SU-DHL-6 (cell line): ENCODE measurements at regions not wholly inside any gene's neighbourhood (a gene's known extent, or its start where the extent isn't known, plus 50 kb on each side); places are given as distances from the start of the nearest gene placed in this dataset.

Source experiments
- H2AFZ ChIP-seq: fragments of 200-600 bp; sonication (generic); 2 replicates; pipeline ENCODE4 v1.6.1; 2014; ENCODE audit warnings: low read depth, mild to moderate bottlenecking, moderate library complexity, mixed read lengths, antibody characterized with exemption, low read length; ENCODE audit not compliant: severe bottlenecking
- H3F3A ChIP-seq: fragments of 200-600 bp; shearing (Covaris generic); 2 replicates; pipeline ENCODE4 v1.6.0; 2016; ENCODE audit warnings: antibody characterized with exemption, mild to moderate bottlenecking; ENCODE audit not compliant: insufficient read depth
- H3K27ac ChIP-seq: fragments of 200-600 bp; sonication (generic); 2 replicates; pipeline ENCODE4 v1.5.1; 2016; ENCODE audit warnings: low read depth, mild to moderate bottlenecking, low read length, moderate library complexity, mixed read lengths
- H3K27me3 ChIP-seq: fragments of 200-600 bp; sonication (generic), shearing (Covaris generic); 2 replicates; pipeline ENCODE4 v1.6.0; 2014; ENCODE audit warnings: mild to moderate bottlenecking, low read length
- H3K36me3 ChIP-seq: fragments of 200-600 bp; sonication (generic); 2 replicates; pipeline ENCODE4 v1.6.1; 2014; ENCODE audit warnings: mild to moderate bottlenecking, low read length, mixed read lengths
- H3K4me2 ChIP-seq: fragments of 300-600, 200-600 bp; shearing (Covaris generic), sonication (generic); 2 replicates; pipeline ENCODE4 v1.6.0; 2014; ENCODE audit warnings: low read length, low read depth, mild to moderate bottlenecking; ENCODE audit not compliant: poor library complexity, severe bottlenecking
- H3K4me3 ChIP-seq: fragments of 200-600 bp; sonication (generic); 2 replicates; pipeline ENCODE4 v1.5.1; 2014; ENCODE audit warnings: antibody characterized with exemption, low read length, mild to moderate bottlenecking, mixed read lengths; ENCODE audit not compliant: insufficient read depth, poor library complexity, severe bottlenecking
- H3K79me2 ChIP-seq: fragments of 200-600 bp; sonication (generic); 2 replicates; pipeline ENCODE4 v1.6.1; 2014; ENCODE audit warnings: mild to moderate bottlenecking, low read length, moderate library complexity; ENCODE audit not compliant: insufficient read depth
- H3K9ac ChIP-seq: fragments of 200-600 bp; sonication (generic); 2 replicates; pipeline ENCODE4 v1.7.0; 2014; ENCODE audit warnings: mild to moderate bottlenecking, low read length
- H3K9me2 ChIP-seq: fragments of 200-600 bp; sonication (generic); replicated peaks from 2 replicates; pipeline ENCODE4 v1.6.1; 2014; ENCODE audit warnings: low read length; ENCODE audit not compliant: insufficient read depth
- H3K9me3 ChIP-seq: fragments of 200-600 bp; sonication (generic); 2 replicates; pipeline ENCODE4 v1.6.1; 2014; ENCODE audit warnings: low read length, mixed read lengths; ENCODE audit not compliant: insufficient read depth
- H4K20me1 ChIP-seq: fragments of 200-600 bp; sonication (generic); 2 replicates; pipeline ENCODE4 v1.6.1; 2014; ENCODE audit warnings: low read depth, mild to moderate bottlenecking, antibody characterized with exemption, low read length, moderate library complexity, mixed read lengths
- CTCF ChIP-seq: fragments of 200-600 bp; sonication (generic); IDR thresholded peaks from one replicate; pipeline ENCODE4 v1.5.1; 2017; ENCODE audit warnings: antibody characterized with exemption, mild to moderate bottlenecking, low read length, moderate library complexity; ENCODE audit not compliant: insufficient read depth, poor library complexity, severe bottlenecking
- EZH2phosphoT487 ChIP-seq: fragments of 200-600 bp; sonication (generic), shearing (Covaris generic); conservative IDR thresholded peaks from 2 replicates; pipeline ENCODE4 v1.6.1; 2018; ENCODE audit warnings: mild to moderate bottlenecking, antibody characterized with exemption, low read length, moderate library complexity, mixed read lengths

- Histone ChIP-seq H3K4me3 (no peak overlapping the region), H3F3A (no peaks in the 10 kb centered on the region), H3K9ac (no peak overlapping the region), H3K36me3 (no peaks in the 10 kb centered on the region), H3K27ac (no peak overlapping the region), H3K9me3 (no peaks in the 10 kb centered on the region), H3K27me3 (no peaks in the 10 kb centered on the region), H3K4me2 (no peak overlapping the region), H3K9me2 (no peaks in the 10 kb centered on the region), H4K20me1 (no peaks in the 10 kb centered on the region), H3K79me2 (no peaks in the 10 kb centered on the region), H2AFZ (peak overlapping the region; percentile 32)
- TF ChIP-seq EZH2phosphoT487 = no peak
- no peak for TF ChIP-seq CTCF
Observed at GRCh38 chr3:166283840-166284239, 446.6 kb upstream of the BCHE start.

- H3K4me2 ChIP-seq = no peak overlapping the region
- TF ChIP-seq EZH2phosphoT487 = no peak
- TF ChIP-seq CTCF = no peak
- no peaks in the 10 kb centered on the region for H4K20me1 ChIP-seq
- no peaks in the 10 kb centered on the region for H3F3A ChIP-seq
- no peaks in the 10 kb centered on the region for H3K9me2 ChIP-seq
- H3K36me3 ChIP-seq = no peaks in the 10 kb centered on the region
- H3K27me3 ChIP-seq = no peaks in the 10 kb centered on the region
- H2AFZ ChIP-seq = peak overlapping the region; percentile 32
- H3K27ac ChIP-seq = no peak overlapping the region
- no peak overlapping the region for H3K9ac ChIP-seq
- H3K79me2 ChIP-seq = no peaks in the 10 kb centered on the region
- H3K9me3 ChIP-seq = no peaks in the 10 kb centered on the region
- H3K4me3 ChIP-seq = no peak overlapping the region
Observed at GRCh38 chr3:166282931-166283330, 445.7 kb upstream of the BCHE start.

- no peaks in the 10 kb centered on the region for H3F3A ChIP-seq
- H3K4me3 ChIP-seq = no peak overlapping the region
- no peaks in the 10 kb centered on the region for H4K20me1 ChIP-seq
- H3K36me3 ChIP-seq = no peaks in the 10 kb centered on the region
- H3K4me2 ChIP-seq = no peak overlapping the region
- H3K9ac ChIP-seq = no peak overlapping the region
- H3K9me2 ChIP-seq = no peaks in the 10 kb centered on the region
- H2AFZ ChIP-seq = no peak overlapping the region
- H3K9me3 ChIP-seq = no peaks in the 10 kb centered on the region
- H3K27ac ChIP-seq = no peak overlapping the region
- TF ChIP-seq CTCF = no peak
- TF ChIP-seq EZH2phosphoT487 = no peak
- no peaks in the 10 kb centered on the region for H3K27me3 ChIP-seq
- H3K79me2 ChIP-seq = no peaks in the 10 kb centered on the region
Observed at GRCh38 chr3:166279636-166280035, 442.4 kb upstream of the BCHE start.

GRCh38 chr3:166275024-166275390 is 437.8 kb upstream of the BCHE start:
- Histone ChIP-seq H3K9me3 (no peaks in the 10 kb centered on the region), H3K9ac (no peak overlapping the region), H3F3A (no peaks in the 10 kb centered on the region), H3K36me3 (no peaks in the 10 kb centered on the region), H3K27ac (no peak overlapping the region), H4K20me1 (no peaks in the 10 kb centered on the region), H3K4me3 (no peak overlapping the region), H3K79me2 (no peaks in the 10 kb centered on the region), H2AFZ (no peak overlapping the region), H3K4me2 (no peak overlapping the region), H3K27me3 (no peaks in the 10 kb centered on the region), H3K9me2 (no peaks in the 10 kb centered on the region)
- TF ChIP-seq EZH2phosphoT487 (no peak), CTCF (no peak)
